ENCODE measurements at regions not wholly inside any gene's neighbourhood (a gene's known extent, or its start where the extent isn't known, plus 50 kb on each side); places are given as distances from the start of the nearest gene placed in this dataset.

DNA sequence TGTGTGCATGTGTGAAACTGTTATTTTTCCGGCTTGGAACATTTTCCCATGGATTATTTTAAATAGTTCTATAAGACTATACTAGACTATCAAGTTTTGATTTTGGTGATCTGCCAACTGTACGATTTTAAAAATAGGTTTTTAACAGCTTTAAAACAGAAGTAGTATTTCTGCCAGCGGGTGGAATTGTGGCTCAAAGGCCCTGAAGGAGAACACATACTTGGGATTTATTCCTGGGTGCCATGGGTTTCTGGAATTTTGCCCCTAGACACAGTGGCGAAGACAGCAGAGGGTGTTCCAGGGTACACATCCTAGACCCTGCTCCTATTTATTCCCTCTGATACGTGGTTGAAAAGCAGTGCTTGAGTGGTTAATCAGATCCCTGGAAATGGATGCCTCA is 81.7 kb upstream of the IPO9 start:
- TF ChIP-seq, protein P1, sequence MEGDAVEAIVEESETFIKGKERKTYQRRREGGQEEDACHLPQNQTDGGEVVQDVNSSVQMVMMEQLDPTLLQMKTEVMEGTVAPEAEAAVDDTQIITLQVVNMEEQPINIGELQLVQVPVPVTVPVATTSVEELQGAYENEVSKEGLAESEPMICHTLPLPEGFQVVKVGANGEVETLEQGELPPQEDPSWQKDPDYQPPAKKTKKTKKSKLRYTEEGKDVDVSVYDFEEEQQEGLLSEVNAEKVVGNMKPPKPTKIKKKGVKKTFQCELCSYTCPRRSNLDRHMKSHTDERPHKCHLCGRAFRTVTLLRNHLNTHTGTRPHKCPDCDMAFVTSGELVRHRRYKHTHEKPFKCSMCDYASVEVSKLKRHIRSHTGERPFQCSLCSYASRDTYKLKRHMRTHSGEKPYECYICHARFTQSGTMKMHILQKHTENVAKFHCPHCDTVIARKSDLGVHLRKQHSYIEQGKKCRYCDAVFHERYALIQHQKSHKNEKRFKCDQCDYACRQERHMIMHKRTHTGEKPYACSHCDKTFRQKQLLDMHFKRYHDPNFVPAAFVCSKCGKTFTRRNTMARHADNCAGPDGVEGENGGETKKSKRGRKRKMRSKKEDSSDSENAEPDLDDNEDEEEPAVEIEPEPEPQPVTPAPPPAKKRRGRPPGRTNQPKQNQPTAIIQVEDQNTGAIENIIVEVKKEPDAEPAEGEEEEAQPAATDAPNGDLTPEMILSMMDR (IDR thresholded peaks at IDR 0.05; ENCODE audit: extremely low read depth, missing control alignments): no peak

DNA sequence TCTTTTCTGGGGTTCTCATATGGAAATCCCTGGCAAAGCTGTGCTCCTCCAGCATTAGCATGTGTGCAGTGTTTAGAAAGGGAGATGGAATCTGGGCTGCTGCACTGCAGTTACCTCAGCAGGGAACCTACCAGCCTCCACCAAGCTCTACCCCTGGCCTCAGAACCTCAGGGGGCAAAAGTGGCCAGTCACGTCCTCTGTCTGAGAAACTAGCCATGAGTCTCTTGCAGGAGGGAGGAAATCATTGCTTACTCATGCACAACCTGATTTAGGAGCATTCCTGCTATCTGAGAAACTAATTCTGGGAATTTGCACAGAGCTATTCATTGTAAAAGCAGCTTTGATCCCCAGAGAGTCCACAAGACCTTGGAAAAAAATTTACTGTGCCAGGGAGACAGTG is 80.6 kb upstream of the IPO9 start:
- DNase-seq (ENCODE audit: low spot score): no peak
- TF ChIP-seq, protein P1 (IDR thresholded peaks at IDR 0.05; ENCODE audit: extremely low read depth, missing control alignments): no peak

More for the DNA sequence above, 81.7 kb upstream of the IPO9 start:
- DNase-seq (ENCODE audit: low spot score): no peak

DNA sequence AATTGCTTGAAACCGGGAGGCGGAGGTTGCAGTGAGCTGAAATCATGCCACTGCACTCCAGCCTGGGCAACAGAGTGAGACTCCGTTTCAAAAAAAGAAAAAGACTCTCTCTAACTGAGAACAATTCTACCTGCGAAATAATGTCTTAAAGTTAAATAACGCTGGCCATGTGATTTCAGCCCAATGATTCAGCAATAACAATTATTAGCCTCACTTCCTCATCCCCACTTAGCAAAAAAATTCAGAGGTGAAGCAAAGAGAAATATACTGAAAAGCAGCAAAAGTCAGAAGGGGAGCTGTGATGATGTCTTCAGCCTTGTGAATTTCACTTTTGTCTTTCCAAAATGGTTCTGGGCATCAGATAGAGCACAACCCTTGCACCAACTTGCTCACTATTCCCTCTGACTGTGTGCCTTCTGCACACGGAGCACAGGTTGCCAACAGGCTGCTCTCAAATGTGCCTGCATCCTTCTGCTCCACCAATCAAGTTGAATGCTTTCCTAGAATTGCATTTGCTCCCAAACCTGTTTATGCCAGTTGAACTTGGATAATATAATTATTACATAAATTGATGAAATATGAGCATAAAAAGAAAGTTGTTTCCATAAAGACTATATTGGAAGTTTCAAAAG is 79.8 kb upstream of the IPO9 start:
- DNase-seq (ENCODE audit: low spot score): no peak
- TF ChIP-seq, protein P1 (IDR thresholded peaks at IDR 0.05; ENCODE audit: extremely low read depth, missing control alignments): no peak

DNA sequence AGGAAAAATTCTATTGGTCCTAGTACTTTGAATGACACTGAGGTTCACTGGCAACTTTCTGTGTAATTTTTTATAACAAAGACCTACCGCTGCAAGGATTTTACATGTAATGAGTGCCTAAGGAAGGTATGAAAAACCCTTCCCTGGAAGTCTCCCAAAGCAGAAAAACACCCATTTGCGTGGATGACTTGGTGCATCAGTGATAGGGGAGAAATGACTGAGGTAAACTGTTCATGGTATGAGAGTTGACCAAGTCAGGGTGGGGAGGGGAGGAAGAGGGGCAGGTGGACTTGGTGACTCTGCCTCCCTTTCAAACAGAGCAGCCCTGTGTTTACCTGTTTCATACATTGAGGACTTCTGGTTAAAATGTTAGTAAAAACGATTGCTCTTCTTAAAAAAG is 78.8 kb upstream of the IPO9 start:
- no peak for DNase-seq (ENCODE audit: low spot score)
- TF ChIP-seq, protein P1 (IDR thresholded peaks at IDR 0.05; ENCODE audit: extremely low read depth, missing control alignments): no peak

DNA sequence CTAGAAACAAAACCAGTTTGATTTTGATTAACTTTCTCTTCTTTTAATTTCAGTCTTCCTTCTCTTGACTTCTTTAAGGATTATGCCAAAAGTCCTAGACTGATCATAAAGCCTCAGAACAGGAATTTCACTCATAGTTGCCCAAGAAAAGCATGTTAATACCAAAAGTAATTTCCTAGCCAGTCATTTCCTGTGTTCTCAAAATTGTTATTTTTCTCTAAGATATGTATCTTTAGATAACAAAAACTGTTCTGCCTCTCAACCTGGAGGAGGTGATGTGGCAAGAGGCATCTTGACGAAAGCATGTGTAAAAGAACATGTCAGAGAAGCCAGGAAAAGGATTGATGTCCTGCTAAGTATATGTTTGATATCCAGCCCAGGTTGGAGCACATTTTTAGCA is 78.0 kb upstream of the IPO9 start:
- DNase-seq (ENCODE audit: low spot score): no peak
- TF ChIP-seq, protein P1 (IDR thresholded peaks at IDR 0.05; ENCODE audit: extremely low read depth, missing control alignments): no peak

DNA sequence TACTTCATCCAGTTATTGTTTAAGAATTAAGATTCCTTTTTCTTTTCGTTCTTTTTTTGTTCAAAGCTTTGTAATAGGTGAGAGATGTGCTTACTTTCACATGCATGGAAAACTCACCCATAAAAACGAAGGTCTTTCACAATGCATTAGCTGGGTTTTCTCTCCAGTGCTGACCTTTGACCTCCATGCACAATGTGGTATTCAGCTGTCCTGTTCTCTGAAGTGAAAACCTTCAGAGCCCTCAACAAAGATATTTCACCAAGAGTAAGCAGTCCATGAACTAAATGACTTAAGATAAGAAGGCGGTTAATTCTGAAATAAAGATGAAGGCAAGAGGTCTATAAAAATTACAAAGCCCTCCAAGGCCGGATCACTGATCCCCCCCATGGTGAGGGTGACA is 77.1 kb upstream of the IPO9 start:
- TF ChIP-seq, protein P1 (IDR thresholded peaks at IDR 0.05; ENCODE audit: extremely low read depth, missing control alignments): no peak
- DNase-seq (ENCODE audit: low spot score): no peak

DNA sequence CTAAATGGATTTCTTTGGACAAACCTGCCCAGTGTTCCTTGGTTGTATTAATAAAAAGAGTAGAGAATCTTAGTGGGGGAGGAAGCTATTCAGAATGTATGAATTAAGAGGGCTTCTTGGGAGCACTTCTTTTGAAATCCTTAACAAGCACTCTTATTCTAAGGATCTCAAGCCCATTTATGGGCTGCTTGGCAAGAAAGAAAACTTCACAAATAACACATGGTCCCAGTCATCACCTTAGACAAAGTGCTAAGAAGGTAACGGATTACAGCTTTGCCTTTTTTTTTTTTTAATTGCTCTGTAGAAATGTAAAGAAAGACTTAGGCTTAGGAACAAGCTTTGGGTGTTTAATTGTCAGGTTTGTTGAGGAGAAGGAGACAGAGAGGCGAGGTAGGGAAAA is 76.6 kb upstream of the IPO9 start:
- TF ChIP-seq, protein P1 (IDR thresholded peaks at IDR 0.05; ENCODE audit: extremely low read depth, missing control alignments): no peak
- no peak for DNase-seq (ENCODE audit: low spot score)

Data from GM20000 (cell line).